Body of pancreas (tissue), 4 donors: ENCODE measurements at regions not wholly inside any gene's neighbourhood (a gene's known extent, or its start where the extent isn't known, plus 50 kb on each side); places are given as distances from the start of the nearest gene placed in this dataset.

Experiments used
- POLR2A ChIP-seq, 3 donors: fragments of 450-650 bp; IDR thresholded peaks; one replicate each; pipeline ENCODE4 v1.6.1; 2016; ENCODE audit warnings: antibody characterized with exemption in 3 of 3, mild to moderate bottlenecking in 2 of 3
- TF ChIP-seq, protein P1 (sequence below), 7 experiments: fragments of 450-650 bp in 4 of 7; fragments of 200-600 bp in 3 of 7; sonication (generic) in 3 of 7; IDR thresholded peaks; one replicate each; pipeline ENCODE4 v1.5.1; 2016 to 2019; ENCODE audit warnings: antibody characterized with exemption in 7 of 7

DNA sequence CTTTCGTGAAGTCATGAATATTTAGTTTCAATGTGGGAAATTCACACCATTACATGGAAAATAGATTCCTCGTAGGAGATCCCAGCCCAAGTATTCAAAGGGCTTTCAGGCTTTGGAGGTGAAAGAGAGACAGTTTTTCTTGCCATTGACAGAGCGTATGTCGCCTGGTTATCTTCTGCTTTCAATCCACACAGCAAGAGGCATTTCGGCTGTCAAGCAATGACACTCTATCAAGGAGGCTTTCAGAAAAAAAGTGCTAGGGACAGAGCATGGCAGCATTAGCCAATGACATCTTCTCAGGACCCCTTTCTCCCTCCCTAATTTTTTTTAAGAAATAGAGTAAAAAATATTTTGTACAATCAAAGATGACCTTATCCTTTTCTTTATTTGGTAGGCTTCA lies 492.8 kb downstream of the TMEM182 start:
- TF ChIP-seq, protein P1, sequence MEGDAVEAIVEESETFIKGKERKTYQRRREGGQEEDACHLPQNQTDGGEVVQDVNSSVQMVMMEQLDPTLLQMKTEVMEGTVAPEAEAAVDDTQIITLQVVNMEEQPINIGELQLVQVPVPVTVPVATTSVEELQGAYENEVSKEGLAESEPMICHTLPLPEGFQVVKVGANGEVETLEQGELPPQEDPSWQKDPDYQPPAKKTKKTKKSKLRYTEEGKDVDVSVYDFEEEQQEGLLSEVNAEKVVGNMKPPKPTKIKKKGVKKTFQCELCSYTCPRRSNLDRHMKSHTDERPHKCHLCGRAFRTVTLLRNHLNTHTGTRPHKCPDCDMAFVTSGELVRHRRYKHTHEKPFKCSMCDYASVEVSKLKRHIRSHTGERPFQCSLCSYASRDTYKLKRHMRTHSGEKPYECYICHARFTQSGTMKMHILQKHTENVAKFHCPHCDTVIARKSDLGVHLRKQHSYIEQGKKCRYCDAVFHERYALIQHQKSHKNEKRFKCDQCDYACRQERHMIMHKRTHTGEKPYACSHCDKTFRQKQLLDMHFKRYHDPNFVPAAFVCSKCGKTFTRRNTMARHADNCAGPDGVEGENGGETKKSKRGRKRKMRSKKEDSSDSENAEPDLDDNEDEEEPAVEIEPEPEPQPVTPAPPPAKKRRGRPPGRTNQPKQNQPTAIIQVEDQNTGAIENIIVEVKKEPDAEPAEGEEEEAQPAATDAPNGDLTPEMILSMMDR (IDR thresholded peaks at IDR 0.05): no peak
- TF ChIP-seq POLR2A (IDR thresholded peaks at IDR 0.05): no peak
